ENCODE measurements at regions not wholly inside any gene's neighbourhood (a gene's known extent, or its start where the extent isn't known, plus 50 kb on each side); places are given as distances from the start of the nearest gene placed in this dataset.
A peak's percentile ranks its signal among the peaks of the same experiment; 100 is the strongest.
"Not testable (repeated sequence)": the region's sequence is repeated elsewhere in the genome, so short reads cannot be mapped to it uniquely, and the experiment has no call there.

- no peak for DNase-seq (ENCODE audit: low spot score)
These were observed 74.0 kb upstream of the LIPC start for GRCh38 chr15:58357529-58358476.

- DNase-seq (ENCODE audit: low spot score): no peak
These were observed 71.2 kb upstream of the LIPC start for GRCh38 chr15:58360421-58361090.

DNA sequence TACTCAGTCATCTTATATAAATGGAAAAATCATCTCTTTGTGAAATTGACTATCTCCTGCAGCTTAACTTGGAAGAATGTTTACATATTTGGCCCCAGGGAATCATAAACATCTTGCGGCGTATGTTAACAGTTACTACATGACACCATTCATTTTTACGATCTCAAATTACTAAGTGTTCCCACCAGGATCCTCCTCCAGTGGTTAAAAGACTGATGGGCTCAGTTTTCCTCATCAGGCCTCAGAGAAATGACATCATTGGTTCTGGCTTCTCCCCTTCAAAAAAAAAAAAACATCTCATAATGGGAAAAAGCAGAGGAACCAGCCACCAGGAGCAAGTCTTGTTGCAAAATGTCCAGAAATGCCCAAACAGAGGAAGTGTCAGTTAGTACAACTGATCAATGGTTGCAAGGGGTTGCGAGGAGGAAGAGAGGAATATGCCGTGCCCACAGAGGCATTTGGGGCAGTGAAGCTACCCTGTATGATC is 70.5 kb upstream of the LIPC start:
- no peak for DNase-seq (ENCODE audit: low spot score)

DNA sequence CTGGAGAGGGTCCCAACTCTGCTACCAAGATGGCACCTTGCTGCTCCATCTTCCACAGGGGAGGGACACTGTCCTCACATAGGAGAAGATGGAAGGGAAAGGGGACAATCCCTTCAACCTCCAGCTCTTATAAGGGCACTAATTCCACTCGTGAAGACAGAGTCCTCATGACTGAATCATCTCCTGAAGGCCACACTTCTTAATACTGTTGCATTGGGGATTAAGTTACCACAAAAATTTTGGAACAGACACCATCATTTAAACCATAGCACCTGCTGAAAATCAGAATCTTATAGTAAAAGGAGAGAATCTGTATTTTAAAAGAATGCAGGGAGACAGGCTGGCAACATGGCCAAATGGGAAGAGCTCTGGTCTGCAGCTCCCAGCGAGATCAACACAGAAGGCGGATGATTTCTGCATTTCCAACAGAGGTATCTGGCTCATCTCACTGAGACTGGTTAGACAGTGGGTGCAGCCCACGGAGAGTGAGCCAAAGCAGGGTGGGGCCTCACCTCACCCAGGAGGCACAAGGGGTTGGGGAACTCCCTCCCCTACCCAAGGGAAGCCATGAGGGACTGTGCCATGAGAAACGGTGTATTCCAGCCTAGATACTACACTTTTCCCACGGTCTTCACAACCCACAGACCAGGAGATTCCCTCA is 69.4 kb upstream of the LIPC start:
- DNase-seq (ENCODE audit: low spot score): no peak

GRCh38 chr15:58363118-58363517 is 68.7 kb upstream of the LIPC start:
- DNase-seq (ENCODE audit: low spot score): peak; percentile 22

- not testable (repeated sequence) for DNase-seq (ENCODE audit: low spot score)
These were observed 68.1 kb upstream of the LIPC start for GRCh38 chr15:58363673-58364072.

DNA sequence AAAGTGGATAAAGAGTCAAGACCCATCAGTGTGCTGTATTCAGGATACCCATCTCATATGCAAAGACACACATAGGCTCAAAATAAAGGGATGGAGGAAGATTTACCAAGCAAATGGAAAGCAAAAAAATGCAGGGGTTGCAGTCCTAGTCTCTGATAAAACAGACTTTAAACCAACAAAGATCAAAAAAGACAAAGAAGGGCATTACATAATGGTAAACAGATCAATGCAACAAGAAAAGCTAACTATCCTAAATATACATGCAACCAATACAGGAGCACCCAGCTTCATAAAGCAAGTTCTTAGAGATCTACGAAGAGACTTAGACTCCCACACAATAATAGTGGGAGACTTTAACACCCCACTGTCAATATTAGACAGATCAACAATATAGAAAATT is 66.7 kb upstream of the LIPC start:
- DNase-seq (ENCODE audit: low spot score): not testable (repeated sequence)

- DNase-seq (ENCODE audit: low spot score): peak; percentile 51
These were observed 62.5 kb upstream of the LIPC start for GRCh38 chr15:58369261-58369701.

- DNase-seq (ENCODE audit: low spot score): no peak
These were observed 61.8 kb upstream of the LIPC start for GRCh38 chr15:58369956-58370355.

DNA sequence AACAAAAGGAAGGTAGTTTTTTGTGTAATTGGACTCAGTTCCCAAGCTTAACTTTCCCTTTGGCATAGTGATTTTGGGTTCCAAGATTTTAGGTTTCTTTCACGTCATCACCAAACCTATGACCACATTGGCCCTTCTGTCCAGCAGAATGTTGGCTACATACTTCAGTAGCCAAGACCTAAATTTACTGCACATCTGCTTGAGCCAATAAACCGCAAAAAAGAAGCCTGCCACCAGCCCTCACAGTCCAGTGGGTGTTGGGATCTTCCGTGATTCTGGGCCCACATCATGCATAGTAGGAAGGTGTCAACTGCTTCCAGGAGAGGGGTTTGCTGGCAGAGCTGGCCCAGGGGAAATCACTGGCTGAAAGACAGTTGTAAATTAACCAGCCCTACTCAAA is 57.6 kb upstream of the LIPC start:
- no peak for DNase-seq (ENCODE audit: low spot score)

- no peak for DNase-seq (ENCODE audit: low spot score)
These were observed 54.6 kb upstream of the LIPC start for GRCh38 chr15:58377193-58377592.

- DNase-seq (ENCODE audit: low spot score): no peak
These were observed 53.3 kb upstream of the LIPC start for GRCh38 chr15:58378241-58379085.

DNA sequence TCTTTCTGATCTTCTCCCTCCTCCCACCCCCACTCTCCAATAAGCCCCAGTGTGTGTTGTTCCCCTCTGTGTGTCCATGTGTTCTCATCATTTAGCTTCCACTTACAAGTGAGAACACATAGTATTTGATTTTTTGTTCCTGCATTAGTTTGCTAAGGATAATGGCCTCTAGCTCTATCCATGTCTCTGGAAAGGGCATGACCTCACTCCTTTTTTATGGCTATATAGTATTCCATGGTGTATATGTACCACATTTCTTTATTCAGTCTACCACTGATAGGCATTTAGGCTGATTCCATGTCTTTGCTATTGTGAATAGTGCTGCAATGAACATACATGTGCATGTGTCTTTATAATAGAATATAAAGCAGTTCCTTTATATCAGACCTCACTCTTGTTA is 52.3 kb upstream of the LIPC start:
- not testable (repeated sequence) for DNase-seq (ENCODE audit: low spot score)

GRCh38 chr15:58380280-58380945 is 51.4 kb upstream of the LIPC start:
- DNase-seq (ENCODE audit: low spot score): no peak

GRCh38 chr15:58381697-58382096 is 50.1 kb upstream of the LIPC start:
- no peak for DNase-seq (ENCODE audit: low spot score)
